HG03064 (cell line): ENCODE measurements at regions not wholly inside any gene's neighbourhood (a gene's known extent, or its start where the extent isn't known, plus 50 kb on each side); places are given as distances from the start of the nearest gene placed in this dataset.

ENCODE experiments used
- ATAC-seq: cut with Tn5 transposase; IDR thresholded peaks from one replicate; pipeline ENCODE4 v1.9.1; 2021; ENCODE audit warnings: low read depth; ENCODE audit not compliant: unreplicated experiment

GRCh38 chr2:64393383-64394010 is 60.5 kb upstream of the LGALSL start:
- no peak for ATAC-seq

GRCh38 chr2:64394153-64394552 is 59.8 kb upstream of the LGALSL start:
- no peak for ATAC-seq

DNA sequence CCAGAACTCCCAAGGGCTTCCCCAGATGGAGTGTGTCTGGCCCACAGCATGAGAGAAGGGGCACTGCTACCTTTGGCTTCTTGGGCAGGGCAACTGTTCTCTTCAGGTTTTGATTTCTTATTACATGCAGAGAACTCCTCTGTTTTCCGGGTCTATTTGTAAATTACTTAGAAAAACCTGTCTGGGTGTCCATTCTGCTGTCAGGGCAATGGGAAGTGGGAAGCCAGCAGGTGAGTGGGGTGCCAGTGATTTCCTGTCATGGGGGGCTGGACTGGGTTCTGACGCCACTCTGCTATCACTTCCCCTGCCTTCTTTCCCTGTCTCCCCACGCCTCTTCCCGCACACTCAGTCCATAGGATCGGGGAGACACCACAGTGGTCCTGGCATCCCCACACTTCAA is 58.0 kb upstream of the LGALSL start:
- no peak for ATAC-seq

GRCh38 chr2:64396551-64396950 is 57.4 kb upstream of the LGALSL start:
- ATAC-seq: no peak

GRCh38 chr2:64398516-64399129 is 55.3 kb upstream of the LGALSL start:
- ATAC-seq: no peak

DNA sequence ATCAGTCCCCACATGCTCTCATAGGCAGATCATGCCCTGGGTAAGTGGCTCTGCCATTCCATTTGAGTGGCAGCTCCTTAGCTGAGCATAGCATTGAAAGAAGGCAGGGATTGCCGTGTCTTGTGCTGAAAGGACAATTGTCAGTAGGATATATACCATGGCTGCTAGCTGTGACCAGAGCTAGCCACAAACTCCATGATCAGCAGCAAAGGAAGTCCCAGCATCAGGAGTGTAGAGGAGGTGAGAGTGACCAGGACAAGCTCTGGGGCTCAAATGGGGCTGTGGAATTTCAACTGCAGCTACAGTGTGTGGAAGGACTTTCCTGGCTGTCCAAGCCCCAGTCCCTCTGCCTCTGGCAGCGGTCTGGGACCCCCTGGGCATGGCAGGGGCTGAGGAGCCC is 54.4 kb upstream of the LGALSL start:
- no peak for ATAC-seq

GRCh38 chr2:64400105-64400728 is 53.7 kb upstream of the LGALSL start:
- ATAC-seq: no peak

GRCh38 chr2:64400733-64401528 is 53.0 kb upstream of the LGALSL start:
- no peak for ATAC-seq

GRCh38 chr2:64401529-64401880 is 52.5 kb upstream of the LGALSL start:
- ATAC-seq: no peak

DNA sequence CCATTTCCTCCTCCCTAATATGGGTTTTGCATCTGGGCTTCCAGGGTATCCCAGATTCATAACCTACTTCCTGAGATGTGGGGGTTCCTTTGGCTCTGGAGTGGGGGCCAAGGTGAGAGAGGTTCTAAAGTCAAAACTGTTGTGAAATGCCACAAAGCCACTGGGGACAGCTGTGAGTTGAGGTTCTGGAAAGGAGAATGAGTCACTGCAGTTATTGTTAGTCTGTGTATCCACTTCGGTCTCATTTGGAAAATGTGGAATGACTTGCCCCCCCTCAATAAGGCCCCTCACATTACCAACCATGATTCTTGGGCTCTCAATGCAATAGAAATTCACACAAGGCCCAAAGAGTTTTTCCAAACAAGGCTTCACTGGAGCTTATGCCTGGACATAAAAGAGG is 51.1 kb upstream of the LGALSL start:
- no peak for ATAC-seq

- no peak for ATAC-seq
Observed at GRCh38 chr2:64403426-64403825, 50.5 kb upstream of the LGALSL start.

DNA sequence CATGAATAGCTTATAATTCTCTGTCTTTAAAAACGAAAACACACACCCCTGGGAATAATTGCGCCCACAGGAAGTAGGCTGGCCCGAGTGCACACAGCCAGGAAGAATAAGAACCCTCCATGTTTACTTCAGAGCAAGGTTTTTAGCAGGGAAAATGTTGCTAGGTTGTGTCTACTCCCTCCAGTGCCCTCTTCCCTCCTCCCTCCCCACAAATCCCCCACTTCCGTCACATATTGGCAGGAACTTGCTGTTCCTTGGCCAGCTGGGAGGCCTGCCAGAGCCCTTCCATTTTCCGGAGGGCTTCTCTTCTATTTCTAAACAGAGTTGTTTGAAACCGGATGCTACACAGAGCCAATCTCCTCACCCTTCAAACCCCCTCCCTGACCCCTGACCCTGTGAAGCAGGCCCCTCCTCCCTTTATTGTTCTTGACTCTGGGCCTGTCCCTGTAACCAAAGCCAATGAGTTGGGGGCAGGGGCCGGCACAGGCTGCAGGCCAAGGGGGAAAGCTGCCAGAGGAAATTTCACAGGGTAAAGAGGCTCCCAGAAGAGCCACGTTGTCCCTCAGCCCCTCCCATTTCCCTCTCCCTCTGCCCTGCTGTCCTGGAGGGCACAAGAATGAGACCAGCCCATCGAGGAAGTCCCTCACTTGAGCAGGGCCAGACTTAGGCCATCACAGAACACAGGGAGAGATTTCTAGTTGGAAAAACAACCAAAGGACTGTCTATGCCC is 49.8 kb upstream of the LGALSL start:
- ATAC-seq: no peak
